OCI-LY1 (cell line): ENCODE measurements at regions not wholly inside any gene's neighbourhood (a gene's known extent, or its start where the extent isn't known, plus 50 kb on each side); places are given as distances from the start of the nearest gene placed in this dataset.

Experiments
- H2AFZ ChIP-seq: fragments of 200-600 bp; sonication (generic), shearing (Covaris generic); 2 replicates; pipeline ENCODE4 v1.6.0; 2014; ENCODE audit warnings: antibody characterized with exemption, mild to moderate bottlenecking, low read length
- H3F3A ChIP-seq: fragments of 200-600 bp; sonication (generic), shearing (Covaris generic); 2 replicates; pipeline ENCODE4 v1.6.0; 2014; ENCODE audit warnings: mild to moderate bottlenecking, antibody characterized with exemption, low read length, moderate library complexity; ENCODE audit not compliant: insufficient read depth
- H3K27ac ChIP-seq: fragments of 200-600 bp; sonication (generic); 2 replicates; pipeline ENCODE4 v1.5.1; 2014; ENCODE audit warnings: low read length, mixed run types, mild to moderate bottlenecking, low read depth; ENCODE audit not compliant: poor library complexity, severe bottlenecking
- H3K27me3 ChIP-seq: fragments of 200-600 bp; sonication (generic); 2 replicates; pipeline ENCODE4 v1.6.0; 2014; ENCODE audit warnings: antibody characterized with exemption, mild to moderate bottlenecking, low read length, moderate library complexity; ENCODE audit not compliant: insufficient read depth
- H3K36me3 ChIP-seq: fragments of 200-600 bp; sonication (generic); 2 replicates; pipeline ENCODE4 v1.6.1; 2014; ENCODE audit warnings: mild to moderate bottlenecking, antibody characterized with exemption, low read length, moderate library complexity, mixed read lengths; ENCODE audit not compliant: insufficient read depth
- H3K4me1 ChIP-seq: fragments of 200-600 bp; sonication (generic); 2 replicates; pipeline ENCODE4 v1.5.1; 2014; ENCODE audit warnings: mild to moderate bottlenecking, low read length, moderate library complexity; ENCODE audit not compliant: insufficient read depth, severe bottlenecking
- H3K4me2 ChIP-seq: fragments of 200-600 bp; sonication (generic), shearing (Covaris generic); 2 replicates; pipeline ENCODE4 v1.6.1; 2014; ENCODE audit warnings: low read length
- H3K4me3 ChIP-seq: fragments of 200-600 bp; sonication (generic); 2 replicates; pipeline ENCODE4 v1.5.1; 2014; ENCODE audit warnings: low read length, low read depth, mild to moderate bottlenecking, mixed read lengths; ENCODE audit not compliant: poor library complexity, severe bottlenecking
- H3K79me2 ChIP-seq: fragments of 200-600 bp; shearing (Covaris generic); 2 replicates; pipeline ENCODE4 v1.6.1; 2016; ENCODE audit warnings: mixed run types, low read length, mixed read lengths; ENCODE audit not compliant: insufficient read depth
- H3K9ac ChIP-seq: fragments of 200-600 bp; sonication (generic), shearing (Covaris generic); 2 replicates; pipeline ENCODE4 v1.6.1; 2014; ENCODE audit warnings: mild to moderate bottlenecking, low read length, mixed read lengths
- H3K9me2 ChIP-seq: fragments of 200-600 bp; sonication (generic), shearing (Covaris generic); 2 replicates; pipeline ENCODE4 v1.6.1; 2014; ENCODE audit warnings: low read depth, mild to moderate bottlenecking, low read length, mixed read lengths
- H3K9me3 ChIP-seq: fragments of 200-600 bp; shearing (Covaris generic); 2 replicates; pipeline ENCODE4 v1.6.1; 2014; ENCODE audit warnings: low read length, mixed read lengths
- H4K20me1 ChIP-seq: fragments of 200-600 bp; sonication (generic), shearing (Covaris generic); 2 replicates; pipeline ENCODE4 v1.6.0; 2016; ENCODE audit warnings: mild to moderate bottlenecking, low read length; ENCODE audit not compliant: insufficient read depth
- EZH2 ChIP-seq: fragments of 200-600 bp; sonication (generic), shearing (Covaris generic); IDR thresholded peaks from 2 replicates; pipeline ENCODE4 v1.8.0; 2017; ENCODE audit warnings: borderline replicate concordance, mixed run types, mild to moderate bottlenecking, antibody characterized with exemption, low read length, moderate library complexity, mixed read lengths
- TF ChIP-seq, protein P1 (sequence below): fragments of 200-600 bp; sonication (generic), shearing (Covaris generic); IDR thresholded peaks from 2 replicates; pipeline ENCODE4 v1.5.1; 2017; ENCODE audit warnings: mild to moderate bottlenecking, antibody characterized with exemption, low read length, moderate library complexity, mixed read lengths

DNA sequence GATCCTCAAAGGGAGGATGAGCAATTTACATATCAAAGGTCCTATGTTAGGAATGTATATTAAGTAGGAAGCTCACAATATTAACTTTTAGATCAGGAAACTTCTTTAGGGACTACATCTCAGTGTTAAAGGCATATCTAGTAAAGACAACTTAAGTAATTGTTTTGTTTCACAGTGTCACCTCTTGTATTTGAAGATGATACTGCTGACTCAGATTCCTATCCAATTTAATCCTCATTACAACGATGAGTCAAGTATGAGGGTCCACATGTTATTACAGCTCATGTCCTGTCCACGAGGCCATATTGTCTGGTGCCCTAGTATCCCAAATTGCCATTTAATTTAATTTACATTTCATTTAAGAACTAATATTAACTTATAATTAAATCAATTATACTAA is 523.9 kb downstream of the CCDC85A start:
- Histone ChIP-seq H3K9me3 (no peaks in the 10 kb centered on the region), H2AFZ (no peak overlapping the region), H3F3A (no peaks in the 10 kb centered on the region), H3K4me2 (no peak overlapping the region), H3K9ac (no peak overlapping the region), H3K4me3 (no peak overlapping the region), H3K9me2 (no peaks in the 10 kb centered on the region), H3K4me1 (no peaks in the 10 kb centered on the region), H4K20me1 (no peaks in the 10 kb centered on the region), H3K27ac (no peak overlapping the region), H3K79me2 (no peaks in the 10 kb centered on the region), H3K27me3 (no peaks in the 10 kb centered on the region), H3K36me3 (no peaks in the 10 kb centered on the region)
- TF ChIP-seq, protein P1, sequence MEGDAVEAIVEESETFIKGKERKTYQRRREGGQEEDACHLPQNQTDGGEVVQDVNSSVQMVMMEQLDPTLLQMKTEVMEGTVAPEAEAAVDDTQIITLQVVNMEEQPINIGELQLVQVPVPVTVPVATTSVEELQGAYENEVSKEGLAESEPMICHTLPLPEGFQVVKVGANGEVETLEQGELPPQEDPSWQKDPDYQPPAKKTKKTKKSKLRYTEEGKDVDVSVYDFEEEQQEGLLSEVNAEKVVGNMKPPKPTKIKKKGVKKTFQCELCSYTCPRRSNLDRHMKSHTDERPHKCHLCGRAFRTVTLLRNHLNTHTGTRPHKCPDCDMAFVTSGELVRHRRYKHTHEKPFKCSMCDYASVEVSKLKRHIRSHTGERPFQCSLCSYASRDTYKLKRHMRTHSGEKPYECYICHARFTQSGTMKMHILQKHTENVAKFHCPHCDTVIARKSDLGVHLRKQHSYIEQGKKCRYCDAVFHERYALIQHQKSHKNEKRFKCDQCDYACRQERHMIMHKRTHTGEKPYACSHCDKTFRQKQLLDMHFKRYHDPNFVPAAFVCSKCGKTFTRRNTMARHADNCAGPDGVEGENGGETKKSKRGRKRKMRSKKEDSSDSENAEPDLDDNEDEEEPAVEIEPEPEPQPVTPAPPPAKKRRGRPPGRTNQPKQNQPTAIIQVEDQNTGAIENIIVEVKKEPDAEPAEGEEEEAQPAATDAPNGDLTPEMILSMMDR, result no peak
- no peak for TF ChIP-seq EZH2

DNA sequence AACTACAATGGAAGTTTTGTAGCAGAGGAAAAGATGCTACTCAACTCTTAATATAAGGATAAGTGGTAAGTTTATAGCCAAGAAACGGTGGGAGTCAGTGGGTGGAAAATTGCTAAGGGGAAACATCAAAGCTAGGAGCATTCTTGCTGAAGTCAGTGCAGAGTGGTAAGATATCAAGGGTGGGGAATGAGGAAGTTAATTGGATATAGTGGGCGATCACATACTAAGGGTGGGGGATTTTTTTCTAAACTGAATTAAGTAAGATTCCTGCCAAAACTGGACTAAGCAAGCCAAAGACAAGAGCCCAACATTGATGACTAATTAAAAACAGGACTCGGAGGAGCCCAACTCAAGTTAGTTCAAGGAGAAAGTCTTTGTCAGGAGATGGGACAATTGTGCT is 525.4 kb downstream of the CCDC85A start:
- no peak overlapping the region for H3K4me3 ChIP-seq
- H3F3A ChIP-seq, result no peaks in the 10 kb centered on the region
- H3K9me2 ChIP-seq, result no peaks in the 10 kb centered on the region
- no peak overlapping the region for H3K4me2 ChIP-seq
- H3K9me3 ChIP-seq, result no peaks in the 10 kb centered on the region
- H3K27me3 ChIP-seq, result no peaks in the 10 kb centered on the region
- H3K27ac ChIP-seq, result no peak overlapping the region
- H3K79me2 ChIP-seq, result no peaks in the 10 kb centered on the region
- no peaks in the 10 kb centered on the region for H3K36me3 ChIP-seq
- no peak overlapping the region for H2AFZ ChIP-seq
- TF ChIP-seq, protein P1, result no peak
- no peak for TF ChIP-seq EZH2
- H3K4me1 ChIP-seq, result no peaks in the 10 kb centered on the region
- H4K20me1 ChIP-seq, result no peaks in the 10 kb centered on the region
- no peak overlapping the region for H3K9ac ChIP-seq

DNA sequence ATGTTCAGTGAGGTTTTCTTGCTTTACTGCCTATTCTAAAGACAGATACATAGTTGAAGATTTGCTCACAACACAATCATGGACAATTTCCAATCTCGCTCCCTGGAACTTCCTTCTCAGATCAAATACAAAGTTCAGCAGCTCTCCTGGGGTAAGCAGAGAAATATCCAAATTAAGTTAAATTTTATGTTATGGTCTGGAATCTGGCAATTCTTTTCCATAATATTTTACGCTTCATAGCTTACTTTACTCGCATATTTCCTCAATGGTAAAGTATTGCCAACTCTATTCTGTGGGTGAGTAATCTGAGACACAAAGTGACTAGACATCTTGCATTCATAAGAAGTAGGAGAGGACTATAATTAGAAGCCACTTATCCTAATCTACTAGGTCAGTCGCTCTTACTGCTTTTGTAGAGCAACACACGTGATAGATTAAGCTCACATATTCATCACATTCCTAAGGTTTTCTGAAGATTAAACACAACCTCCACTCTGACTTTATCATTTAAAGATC is 529.4 kb downstream of the CCDC85A start:
- Histone ChIP-seq H3K36me3 (no peaks in the 10 kb centered on the region), H3K9me2 (no peaks in the 10 kb centered on the region), H3K9me3 (no peaks in the 10 kb centered on the region), H3K4me3 (no peak overlapping the region), H4K20me1 (no peaks in the 10 kb centered on the region), H3K9ac (no peak overlapping the region), H3K4me1 (no peaks in the 10 kb centered on the region), H3K4me2 (no peak overlapping the region), H3K27ac (no peak overlapping the region), H3K79me2 (no peaks in the 10 kb centered on the region), H3K27me3 (no peaks in the 10 kb centered on the region), H2AFZ (no peak overlapping the region), H3F3A (no peaks in the 10 kb centered on the region)
- TF ChIP-seq, protein P1, result no peak
- TF ChIP-seq EZH2, result no peak
